Osteocyte (in vitro differentiated cells): ENCODE measurements at regions not wholly inside any gene's neighbourhood (a gene's known extent, or its start where the extent isn't known, plus 50 kb on each side); places are given as distances from the start of the nearest gene placed in this dataset.

Source experiments
- DNase-seq: peaks from one replicate; pipeline ENCODE4 v3.0.0; 2021; ENCODE audit warnings: mixed read lengths; ENCODE audit not compliant: unreplicated experiment; ENCODE audit errors: extremely low spot score
- H3K27ac Mint-ChIP-seq: one replicate; pipeline ENCODE4 v1.8.0; 2021; ENCODE audit warnings: mild to moderate bottlenecking, mixed read lengths; ENCODE audit not compliant: unreplicated experiment
- H3K27me3 Mint-ChIP-seq: one replicate; pipeline ENCODE4 v1.8.0; 2021; ENCODE audit warnings: mixed read lengths; ENCODE audit not compliant: unreplicated experiment
- H3K36me3 Mint-ChIP-seq: one replicate; pipeline ENCODE4 v1.8.0; 2021; ENCODE audit warnings: mixed read lengths; ENCODE audit not compliant: unreplicated experiment
- H3K4me1 Mint-ChIP-seq: one replicate; pipeline ENCODE4 v1.8.0; 2021; ENCODE audit warnings: mixed read lengths; ENCODE audit not compliant: unreplicated experiment
- H3K4me3 Mint-ChIP-seq: one replicate; pipeline ENCODE4 v1.8.0; 2021; ENCODE audit warnings: mild to moderate bottlenecking, moderate library complexity, mixed read lengths; ENCODE audit not compliant: unreplicated experiment
- H3K9me3 Mint-ChIP-seq: one replicate; pipeline ENCODE4 v1.8.0; 2021; ENCODE audit warnings: mixed read lengths; ENCODE audit not compliant: unreplicated experiment
- CTCF ChIP-seq: fragments of 200-600 bp; sonication (generic); IDR thresholded peaks from 2 replicates; pipeline ENCODE4 v1.5.0; 2021; ENCODE audit warnings: antibody characterized with exemption, mild to moderate bottlenecking, moderate library complexity

GRCh38 chr17:43326490-43327275 lies 72.1 kb upstream of the ARL4D start:
- Mint-ChIP-seq H3K36me3 (no peaks in the 10 kb centered on the region), H3K4me1 (peaks cover 4% of the 10 kb centered on the region), H3K9me3 (no peaks in the 10 kb centered on the region), H3K27ac (no peak overlapping the region), H3K4me3 (no peak overlapping the region), H3K27me3 (no peaks in the 10 kb centered on the region)
- DNase-seq, result no peak
- TF ChIP-seq CTCF, result no peak

- H3K4me3 Mint-ChIP-seq, result no peak overlapping the region
- H3K9me3 Mint-ChIP-seq, result no peaks in the 10 kb centered on the region
- TF ChIP-seq CTCF, result peak; percentile 17
- no peak for DNase-seq
- H3K4me1 Mint-ChIP-seq, result peaks cover 7% of the 10 kb centered on the region
- no peaks in the 10 kb centered on the region for H3K27me3 Mint-ChIP-seq
- no peak overlapping the region for H3K27ac Mint-ChIP-seq
- no peaks in the 10 kb centered on the region for H3K36me3 Mint-ChIP-seq
Measured at GRCh38 chr17:43324205-43324893, 74.4 kb upstream of the ARL4D start.

GRCh38 chr17:43319293-43320124 lies 79.3 kb upstream of the ARL4D start:
- Mint-ChIP-seq H3K36me3 (no peaks in the 10 kb centered on the region), H3K9me3 (no peaks in the 10 kb centered on the region), H3K27me3 (no peaks in the 10 kb centered on the region), H3K27ac (no peak overlapping the region), H3K4me3 (no peak overlapping the region), H3K4me1 (peaks cover 12% of the 10 kb centered on the region)
- TF ChIP-seq CTCF, result no peak
- no peak for DNase-seq

- peak; percentile 32 for DNase-seq
- no peaks in the 10 kb centered on the region for H3K27me3 Mint-ChIP-seq
- H3K4me1 Mint-ChIP-seq, result peaks cover 7% of the 10 kb centered on the region
- peak overlapping the region; percentile 52 for H3K27ac Mint-ChIP-seq
- H3K4me3 Mint-ChIP-seq, result no peak overlapping the region
- no peaks in the 10 kb centered on the region for H3K9me3 Mint-ChIP-seq
- no peak for TF ChIP-seq CTCF
- no peaks in the 10 kb centered on the region for H3K36me3 Mint-ChIP-seq
Measured at GRCh38 chr17:43316522-43317142, 82.2 kb upstream of the ARL4D start.
